SK-N-SH treated with all-trans-retinoic acid at 6 μM for 48 hours (cell line): ENCODE measurements at regions not wholly inside any gene's neighbourhood (a gene's known extent, or its start where the extent isn't known, plus 50 kb on each side); places are given as distances from the start of the nearest gene placed in this dataset.

ENCODE experiments used
- ISL1 ChIP-seq: fragments of 250-450 bp; sonication (Bioruptor Pico); IDR thresholded peaks from 2 replicates; pipeline ENCODE4 v2.1.2; 2022; ENCODE audit warnings: mild to moderate bottlenecking, moderate library complexity
- OSR1 ChIP-seq: fragments of 250-450 bp; sonication (Bioruptor Pico); IDR thresholded peaks from 2 replicates; pipeline ENCODE4 v1.8.0; 2022; ENCODE audit warnings: moderate library complexity, mild to moderate bottlenecking, inconsistent platforms
- PPARA ChIP-seq: fragments of 250-450 bp; sonication (Bioruptor Pico); IDR thresholded peaks from 2 replicates; pipeline ENCODE4 v1.5.0; 2020; ENCODE audit warnings: mild to moderate bottlenecking, borderline replicate concordance
- RARB ChIP-seq: fragments of 250-450 bp; sonication (Bioruptor Pico); IDR thresholded peaks from 2 replicates; pipeline ENCODE4 v1.8.0; 2021; ENCODE audit warnings: mild to moderate bottlenecking, moderate library complexity
- TF ChIP-seq, protein P1 (sequence below): fragments of 250-450 bp; sonication (Bioruptor Pico); IDR thresholded peaks from 2 replicates; pipeline ENCODE4 v1.8.0; 2020; ENCODE audit warnings: mild to moderate bottlenecking, moderate library complexity, borderline replicate concordance

DNA sequence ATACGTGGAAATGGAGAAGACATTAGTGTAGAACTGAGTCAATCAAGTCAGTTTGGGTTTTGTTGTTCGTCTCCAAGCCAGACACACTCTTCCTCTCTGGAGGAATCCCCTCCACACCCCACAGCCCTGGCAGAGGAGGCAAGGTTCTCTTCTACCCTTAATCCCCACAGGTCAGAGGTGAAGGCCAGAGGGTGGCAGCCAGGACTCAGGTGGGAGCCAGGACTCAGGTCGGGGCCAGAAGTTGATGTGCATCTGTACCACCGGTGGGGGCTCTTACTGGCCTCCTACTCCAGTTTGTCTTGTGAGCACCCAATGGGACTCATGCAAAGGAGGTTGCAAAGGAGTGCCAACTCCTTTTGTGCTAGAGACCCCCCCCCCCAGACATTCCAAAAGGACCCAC, 126.4 kb downstream of the TBXT start:
- TF ChIP-seq, protein P1, sequence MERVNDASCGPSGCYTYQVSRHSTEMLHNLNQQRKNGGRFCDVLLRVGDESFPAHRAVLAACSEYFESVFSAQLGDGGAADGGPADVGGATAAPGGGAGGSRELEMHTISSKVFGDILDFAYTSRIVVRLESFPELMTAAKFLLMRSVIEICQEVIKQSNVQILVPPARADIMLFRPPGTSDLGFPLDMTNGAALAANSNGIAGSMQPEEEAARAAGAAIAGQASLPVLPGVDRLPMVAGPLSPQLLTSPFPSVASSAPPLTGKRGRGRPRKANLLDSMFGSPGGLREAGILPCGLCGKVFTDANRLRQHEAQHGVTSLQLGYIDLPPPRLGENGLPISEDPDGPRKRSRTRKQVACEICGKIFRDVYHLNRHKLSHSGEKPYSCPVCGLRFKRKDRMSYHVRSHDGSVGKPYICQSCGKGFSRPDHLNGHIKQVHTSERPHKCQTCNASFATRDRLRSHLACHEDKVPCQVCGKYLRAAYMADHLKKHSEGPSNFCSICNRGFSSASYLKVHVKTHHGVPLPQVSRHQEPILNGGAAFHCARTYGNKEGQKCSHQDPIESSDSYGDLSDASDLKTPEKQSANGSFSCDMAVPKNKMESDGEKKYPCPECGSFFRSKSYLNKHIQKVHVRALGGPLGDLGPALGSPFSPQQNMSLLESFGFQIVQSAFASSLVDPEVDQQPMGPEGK (CRISPR knock-in tag) = no peak
- no peak for TF ChIP-seq PPARA (CRISPR knock-in tag)
- TF ChIP-seq RARB = no peak
- no peak for TF ChIP-seq OSR1 (CRISPR knock-in tag)
- no peak for TF ChIP-seq ISL1 (CRISPR knock-in tag)
